CD4-positive, alpha-beta memory T cell (primary cell): ENCODE measurements at regions not wholly inside any gene's neighbourhood (a gene's known extent, or its start where the extent isn't known, plus 50 kb on each side); places are given as distances from the start of the nearest gene placed in this dataset.

ENCODE experiments used
- CTCF ChIA-PET: fragments of 350-600 bp; sonication (Branson Sonifier 250); formaldehyde crosslinking; loops from one replicate; lab custom pipeline; 2021; ENCODE audit warnings: inconsistent platforms; ENCODE audit not compliant: partially characterized antibody; lab: Charles Lee
- POLR2A ChIA-PET: fragments of 350-600 bp; sonication (Branson Sonifier 250); formaldehyde crosslinking; loops from one replicate; lab custom pipeline; 2021; ENCODE audit not compliant: partially characterized antibody; lab: Charles Lee
- DNase-seq, 5 donors: peaks; one replicate each; pipeline versions ENCODE4 v3.0.0 to v3.0.0-alpha.2; 2020 to 2022; ENCODE audit warnings: mixed read lengths in 1 of 5
- H3K27ac ChIP-seq: one replicate; pipeline ENCODE4 v1.7.0; 2013; ENCODE audit warnings: low read depth, low read length
- H3K27me3 ChIP-seq: 2 replicates; pipeline ENCODE4 v1.7.0; 2013; ENCODE audit warnings: mild to moderate bottlenecking, low read length, moderate library complexity; ENCODE audit not compliant: insufficient read depth
- H3K36me3 ChIP-seq: 2 replicates; pipeline ENCODE4 v1.7.0; 2013; ENCODE audit warnings: mild to moderate bottlenecking, low read length, moderate library complexity; ENCODE audit not compliant: insufficient read depth
- H3K4me1 ChIP-seq: 2 replicates; pipeline ENCODE4 v1.7.0; 2013; ENCODE audit warnings: mild to moderate bottlenecking, low read length, moderate library complexity; ENCODE audit not compliant: insufficient read depth
- H3K4me3 ChIP-seq, 2 donors: one replicate each; pipeline ENCODE4 v1.7.0; 2013; ENCODE audit warnings: low read length in 2 of 2, mild to moderate bottlenecking in 1 of 2
- H3K9me3 ChIP-seq, 2 donors: one replicate each; pipeline ENCODE4 v1.7.0; 2013; ENCODE audit warnings: low read length in 2 of 2, control low read depth in 1 of 2; ENCODE audit not compliant: control insufficient read depth in 1 of 2
- H3K27ac Mint-ChIP-seq, 7 donors: one replicate each; pipeline ENCODE4 v1.8.0; 2020 to 2021; ENCODE audit warnings: mixed read lengths in 7 of 7, mild to moderate bottlenecking in 6 of 7, inconsistent platforms in 3 of 7, moderate library complexity in 3 of 7
- H3K27me3 Mint-ChIP-seq, 2 donors: one replicate each; pipeline ENCODE4 v1.8.0; 2020 to 2021; ENCODE audit warnings: mixed read lengths in 2 of 2
- H3K36me3 Mint-ChIP-seq, 2 donors: one replicate each; pipeline ENCODE4 v1.8.0; 2020 to 2021; ENCODE audit warnings: mixed read lengths in 2 of 2, inconsistent platforms in 1 of 2, mild to moderate bottlenecking in 1 of 2
- H3K4me1 Mint-ChIP-seq, 4 donors: one replicate each; pipeline ENCODE4 v1.8.0; 2020 to 2021; ENCODE audit warnings: mixed read lengths in 4 of 4, mild to moderate bottlenecking in 1 of 4
- H3K4me3 Mint-ChIP-seq, 8 donors: one replicate each; pipeline ENCODE4 v1.8.0; 2020 to 2021; ENCODE audit warnings: mixed read lengths in 8 of 8, mild to moderate bottlenecking in 7 of 8, moderate library complexity in 6 of 8, inconsistent platforms in 3 of 8
- H3K9me3 Mint-ChIP-seq, 8 donors: one replicate each; pipeline ENCODE4 v1.8.0; 2020 to 2021; ENCODE audit warnings: mixed read lengths in 8 of 8, mild to moderate bottlenecking in 5 of 8, inconsistent platforms in 3 of 8, moderate library complexity in 1 of 8
- intact Hi-C: fragments of 100-400 bp; cut with micrococcal nuclease; formaldehyde crosslinking; loops from one replicate; pipeline ENCODE4 v1.15.1; 2023

DNA sequence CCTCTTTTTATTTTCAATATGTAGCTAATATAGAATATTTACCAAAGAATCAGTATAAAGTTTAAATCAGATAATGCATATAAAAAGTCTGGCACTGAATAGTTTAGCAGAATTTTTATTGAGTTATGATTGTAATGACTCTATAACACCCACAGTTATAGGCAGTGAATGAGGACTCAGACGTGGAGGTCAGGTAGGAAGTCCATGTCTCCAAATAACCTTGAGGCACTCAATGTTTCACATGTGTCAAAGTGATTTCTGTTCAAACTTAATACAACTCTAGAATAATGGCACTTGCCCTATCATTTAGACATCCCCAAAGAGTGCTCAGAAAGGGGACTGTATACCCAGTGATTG is 332.1 kb downstream of the BMPER start:
- H3K9me3 Mint-ChIP-seq: peaks cover 0 to 7% (median 3%) of the 10 kb centered on the region in 8 donors
- no peaks in the 10 kb centered on the region for H3K4me1 Mint-ChIP-seq
- Histone ChIP-seq H3K36me3 (no peaks in the 10 kb centered on the region), H3K27ac (no peak overlapping the region), H3K4me3 (no peak overlapping the region), H3K9me3 (no peaks in the 10 kb centered on the region), H3K4me1 (no peaks in the 10 kb centered on the region), H3K27me3 (no peaks in the 10 kb centered on the region)
- CTCF ChIA-PET: no interaction called here
- DNase-seq: no peak
- intact Hi-C loops: no loop called here
- H3K27ac Mint-ChIP-seq: no peak overlapping the region
- no peaks in the 10 kb centered on the region for H3K36me3 Mint-ChIP-seq
- POLR2A ChIA-PET: no interaction called here
- no peak overlapping the region for H3K4me3 Mint-ChIP-seq
- H3K27me3 Mint-ChIP-seq: no peaks in the 10 kb centered on the region

DNA sequence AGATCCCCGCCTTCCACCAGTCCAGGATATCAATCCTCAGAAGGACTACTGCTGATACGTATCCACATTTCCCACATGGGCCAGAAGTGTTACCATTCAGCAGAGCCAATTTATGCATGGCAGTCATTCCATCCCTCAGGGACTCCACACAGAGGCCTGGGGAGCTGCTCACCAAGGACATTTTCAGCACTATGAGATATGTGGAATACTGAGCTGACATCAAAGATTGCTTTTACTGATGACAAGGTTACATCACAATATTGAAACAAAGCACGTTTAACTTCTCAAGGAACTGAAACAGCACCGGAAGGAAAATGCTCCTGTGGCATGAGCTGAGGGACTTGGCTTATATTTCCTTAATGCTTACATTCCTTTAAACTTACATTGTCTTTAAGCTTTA is 335.1 kb downstream of the BMPER start:
- H3K27me3 ChIP-seq: no peaks in the 10 kb centered on the region
- H3K4me1 ChIP-seq: no peaks in the 10 kb centered on the region
- Mint-ChIP-seq H3K27ac (no peak overlapping the region), H3K9me3 (peaks cover 0 to 4% (median under 1%) of the 10 kb centered on the region in 8 donors), H3K36me3 (no peaks in the 10 kb centered on the region), H3K27me3 (no peaks in the 10 kb centered on the region), H3K4me3 (no peak overlapping the region), H3K4me1 (no peaks in the 10 kb centered on the region)
- H3K4me3 ChIP-seq: no peak overlapping the region
- H3K36me3 ChIP-seq: no peaks in the 10 kb centered on the region
- no peak overlapping the region for H3K27ac ChIP-seq
- no peak for DNase-seq
- intact Hi-C loops: no loop called here
- POLR2A ChIA-PET: no interaction called here
- CTCF ChIA-PET: interaction anchor here (0.6 to 0.7 kb wide), 2 partner anchors 10 to 254 kb away, joined by 3 read pairs; no protein-coding TSS in a partner anchor
- no peaks in the 10 kb centered on the region for H3K9me3 ChIP-seq

GRCh38 chr7:34242391-34242790 is 337.1 kb downstream of the BMPER start:
- intact Hi-C loops: no loop called here
- Mint-ChIP-seq H3K4me3 (no peak overlapping the region), H3K9me3 (peaks cover 0 to 4% (median under 1%) of the 10 kb centered on the region in 8 donors), H3K27ac (no peak overlapping the region), H3K27me3 (no peaks in the 10 kb centered on the region), H3K4me1 (no peaks in the 10 kb centered on the region), H3K36me3 (no peaks in the 10 kb centered on the region)
- no peak for DNase-seq
- H3K27ac ChIP-seq: no peak overlapping the region
- ChIA-PET CTCF (interaction anchor here (1.1 kb wide), 1 partner anchor 78 kb away, joined by 3 read pairs; no protein-coding TSS in a partner anchor), POLR2A (no interaction called here)
- no peaks in the 10 kb centered on the region for H3K9me3 ChIP-seq
- H3K36me3 ChIP-seq: no peaks in the 10 kb centered on the region
- no peak overlapping the region for H3K4me3 ChIP-seq
- H3K27me3 ChIP-seq: no peaks in the 10 kb centered on the region
- no peaks in the 10 kb centered on the region for H3K4me1 ChIP-seq

- Mint-ChIP-seq H3K9me3 (peaks cover 0 to 4% (median 0%) of the 10 kb centered on the region in 8 donors), H3K4me3 (no peak overlapping the region), H3K27ac (no peak overlapping the region), H3K36me3 (no peaks in the 10 kb centered on the region), H3K27me3 (no peaks in the 10 kb centered on the region), H3K4me1 (no peaks in the 10 kb centered on the region)
- no peaks in the 10 kb centered on the region for H3K27me3 ChIP-seq
- DNase-seq: no peak
- ChIA-PET CTCF (no interaction called here), POLR2A (no interaction called here)
- H3K4me1 ChIP-seq: no peaks in the 10 kb centered on the region
- H3K27ac ChIP-seq: no peak overlapping the region
- H3K36me3 ChIP-seq: no peaks in the 10 kb centered on the region
- no peak overlapping the region for H3K4me3 ChIP-seq
- no peaks in the 10 kb centered on the region for H3K9me3 ChIP-seq
- intact Hi-C loops: no loop called here
These were observed 339.9 kb downstream of the BMPER start for GRCh38 chr7:34245246-34245645.

- no peak for DNase-seq
- no peak overlapping the region for H3K4me3 ChIP-seq
- H3K36me3 Mint-ChIP-seq: no peaks in the 10 kb centered on the region
- H3K27me3 Mint-ChIP-seq: no peaks in the 10 kb centered on the region
- H3K27ac ChIP-seq: no peak overlapping the region
- ChIA-PET CTCF (no interaction called here), POLR2A (no interaction called here)
- H3K36me3 ChIP-seq: no peaks in the 10 kb centered on the region
- H3K4me1 Mint-ChIP-seq: no peaks in the 10 kb centered on the region
- intact Hi-C loops: no loop called here
- no peak overlapping the region for H3K4me3 Mint-ChIP-seq
- H3K4me1 ChIP-seq: no peaks in the 10 kb centered on the region
- H3K27ac Mint-ChIP-seq: no peak overlapping the region
- no peaks in the 10 kb centered on the region for H3K27me3 ChIP-seq
- H3K9me3 Mint-ChIP-seq: peaks cover 0 to 4% (median 0%) of the 10 kb centered on the region in 8 donors
- H3K9me3 ChIP-seq: no peaks in the 10 kb centered on the region
These were observed 342.1 kb downstream of the BMPER start for GRCh38 chr7:34247468-34247867.

GRCh38 chr7:34249192-34249591 is 343.9 kb downstream of the BMPER start:
- DNase-seq: no peak
- Mint-ChIP-seq H3K27me3 (no peaks in the 10 kb centered on the region), H3K4me1 (no peaks in the 10 kb centered on the region), H3K4me3 (no peak overlapping the region), H3K27ac (no peak overlapping the region), H3K36me3 (no peaks in the 10 kb centered on the region), H3K9me3 (peaks cover 0 to 3% (median 0%) of the 10 kb centered on the region in 8 donors)
- Histone ChIP-seq H3K27ac (no peak overlapping the region), H3K4me3 (no peak overlapping the region), H3K4me1 (no peaks in the 10 kb centered on the region), H3K27me3 (no peaks in the 10 kb centered on the region), H3K36me3 (no peaks in the 10 kb centered on the region), H3K9me3 (no peaks in the 10 kb centered on the region)
- intact Hi-C loops: no loop called here
- ChIA-PET CTCF (interaction anchor here (1.4 kb wide), 1 partner anchor 9 kb away, joined by 3 read pairs; no protein-coding TSS in a partner anchor), POLR2A (no interaction called here)

DNA sequence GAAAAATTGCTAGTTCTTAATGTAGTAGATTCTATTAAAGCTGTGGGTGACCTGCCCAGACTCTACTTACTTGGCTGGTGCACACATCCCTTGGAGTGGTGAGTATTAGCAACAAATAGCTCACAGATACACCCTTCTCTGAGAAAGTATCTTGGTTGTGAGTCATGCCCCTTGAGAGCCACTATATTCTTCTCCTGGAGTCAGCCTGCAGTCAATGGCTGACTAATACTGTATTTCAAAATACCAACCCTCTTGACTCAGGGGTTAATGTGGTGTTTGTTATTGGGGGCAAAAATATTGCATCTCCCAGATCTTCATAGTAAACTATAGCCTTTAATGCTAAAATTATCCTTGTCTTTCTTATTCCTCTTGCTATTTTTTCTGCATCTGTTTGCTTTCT is 354.9 kb downstream of the BMPER start:
- no peak for DNase-seq
- Mint-ChIP-seq H3K36me3 (no peaks in the 10 kb centered on the region), H3K27ac (no peak overlapping the region), H3K9me3 (peaks cover 0 to 9% (median 0%) of the 10 kb centered on the region in 8 donors), H3K27me3 (no peaks in the 10 kb centered on the region), H3K4me1 (no peaks in the 10 kb centered on the region), H3K4me3 (no peak overlapping the region)
- Histone ChIP-seq H3K27me3 (no peaks in the 10 kb centered on the region), H3K27ac (no peak overlapping the region), H3K36me3 (no peaks in the 10 kb centered on the region), H3K4me3 (no peak overlapping the region), H3K4me1 (no peaks in the 10 kb centered on the region), H3K9me3 (no peaks in the 10 kb centered on the region)
- intact Hi-C loops: no loop called here
- ChIA-PET CTCF (no interaction called here), POLR2A (no interaction called here)

DNA sequence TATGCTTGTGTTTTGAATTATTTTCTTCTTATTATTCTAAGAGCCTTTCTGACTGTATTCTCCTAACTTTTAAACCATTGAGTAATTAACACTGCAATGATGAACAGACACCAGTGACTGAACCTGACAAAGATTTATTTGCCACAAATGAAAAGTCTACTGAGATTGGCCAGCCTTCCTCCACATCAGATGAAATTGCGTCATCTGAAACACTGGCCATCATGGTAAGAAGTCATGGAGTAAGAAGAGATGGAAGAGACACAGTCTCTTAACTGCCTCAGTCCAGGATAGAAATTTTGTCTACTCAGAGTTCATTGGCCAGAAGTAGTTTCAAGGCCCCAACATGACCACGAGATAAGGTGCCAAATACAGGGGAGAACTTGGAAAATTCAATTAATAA is 357.8 kb downstream of the BMPER start:
- Mint-ChIP-seq H3K4me1 (no peaks in the 10 kb centered on the region), H3K27me3 (no peaks in the 10 kb centered on the region), H3K9me3 (peaks cover 0 to 9% (median 0%) of the 10 kb centered on the region in 8 donors), H3K4me3 (no peak overlapping the region), H3K36me3 (no peaks in the 10 kb centered on the region), H3K27ac (no peak overlapping the region)
- ChIA-PET CTCF (no interaction called here), POLR2A (no interaction called here)
- Histone ChIP-seq H3K4me1 (no peaks in the 10 kb centered on the region), H3K4me3 (no peak overlapping the region), H3K27ac (no peak overlapping the region), H3K36me3 (no peaks in the 10 kb centered on the region), H3K9me3 (no peaks in the 10 kb centered on the region), H3K27me3 (no peaks in the 10 kb centered on the region)
- intact Hi-C loops: no loop called here
- no peak for DNase-seq
